HEK293 (cell line): ENCODE measurements at regions not wholly inside any gene's neighbourhood (a gene's known extent, or its start where the extent isn't known, plus 50 kb on each side); places are given as distances from the start of the nearest gene placed in this dataset.
A peak's percentile ranks its signal among the peaks of the same experiment; 100 is the strongest.

ENCODE experiments used
- GLI2 ChIP-seq: fragments of 450-650 bp; formaldehyde crosslinking; IDR thresholded peaks from 2 replicates; pipeline ENCODE4; 2017; ENCODE audit warnings: missing biosample characterization, missing genetic modification characterization, low read depth, borderline replicate concordance
- KLF1 ChIP-seq: fragments of 450-650 bp; formaldehyde crosslinking; IDR thresholded peaks from 2 replicates; pipeline ENCODE4 v1.5.1; 2016; ENCODE audit warnings: missing biosample characterization, missing genetic modification characterization
- KLF17 ChIP-seq: fragments of 450-650 bp; formaldehyde crosslinking; IDR thresholded peaks from 2 replicates; pipeline ENCODE4 v1.5.1; 2016; ENCODE audit warnings: missing biosample characterization, missing genetic modification characterization
- ZBTB17 ChIP-seq: fragments of 450-650 bp; formaldehyde crosslinking; IDR thresholded peaks from 2 replicates; pipeline ENCODE4 v1.5.1; 2016; ENCODE audit warnings: missing biosample characterization, missing genetic modification characterization
- ZBTB21 ChIP-seq: fragments of 450-650 bp; formaldehyde crosslinking; IDR thresholded peaks from 2 replicates; pipeline ENCODE4 v1.5.1; 2017; ENCODE audit warnings: missing biosample characterization, missing genetic modification characterization
- ZFP69B ChIP-seq: fragments of 450-650 bp; formaldehyde crosslinking; IDR thresholded peaks from 2 replicates; pipeline ENCODE4 v1.5.1; 2016; ENCODE audit warnings: missing biosample characterization, missing genetic modification characterization
- ZNF184 ChIP-seq: fragments of 450-650 bp; IDR thresholded peaks from 2 replicates; pipeline ENCODE4 v1.5.1; 2018; ENCODE audit warnings: missing biosample characterization, mild to moderate bottlenecking, missing genetic modification characterization
- ZNF280C ChIP-seq: fragments of 450-650 bp; formaldehyde crosslinking; IDR thresholded peaks from 2 replicates; pipeline ENCODE4 v1.5.1; 2016; ENCODE audit warnings: missing biosample characterization, missing genetic modification characterization
- ZNF366 ChIP-seq: fragments of 450-650 bp; formaldehyde crosslinking; conservative IDR thresholded peaks from 2 replicates; pipeline ENCODE4 v1.5.1; 2016; ENCODE audit warnings: missing biosample characterization, missing genetic modification characterization
- ZNF394 ChIP-seq: fragments of 450-650 bp; formaldehyde crosslinking; IDR thresholded peaks from 2 replicates; pipeline ENCODE4 v1.5.1; 2016; ENCODE audit warnings: missing biosample characterization, missing genetic modification characterization, mild to moderate bottlenecking, moderate library complexity, borderline replicate concordance
- ZNF561 ChIP-seq: fragments of 450-650 bp; IDR thresholded peaks from 2 replicates; pipeline ENCODE4 v1.5.1; 2018; ENCODE audit warnings: missing biosample characterization, missing genetic modification characterization, borderline replicate concordance
- ZNF639 ChIP-seq: fragments of 450-650 bp; formaldehyde crosslinking; IDR thresholded peaks from 2 replicates; pipeline ENCODE4 v1.5.1; 2016; ENCODE audit warnings: missing biosample characterization, missing genetic modification characterization
- ZNF664 ChIP-seq: fragments of 450-650 bp; formaldehyde crosslinking; IDR thresholded peaks from 2 replicates; pipeline ENCODE4 v1.5.1; 2016; ENCODE audit warnings: missing biosample characterization, missing genetic modification characterization
- ZSCAN30 ChIP-seq: fragments of 450-650 bp; IDR thresholded peaks from 2 replicates; pipeline ENCODE4 v1.5.1; 2018; ENCODE audit warnings: missing biosample characterization, mild to moderate bottlenecking, missing genetic modification characterization, moderate library complexity
- TF ChIP-seq, protein P1 (sequence below): fragments of 450-650 bp; IDR thresholded peaks from 2 replicates; pipeline ENCODE4 v1.5.1; 2018; ENCODE audit warnings: missing biosample characterization, mild to moderate bottlenecking, missing genetic modification characterization
- TF ChIP-seq, protein P2 (sequence below): fragments of 450-650 bp; formaldehyde crosslinking; IDR thresholded peaks from 2 replicates; pipeline ENCODE4 v1.5.1; 2016; ENCODE audit warnings: missing biosample characterization, missing genetic modification characterization
- TF ChIP-seq, protein P3 (sequence below): fragments of 450-650 bp; formaldehyde crosslinking; IDR thresholded peaks from 2 replicates; pipeline ENCODE4 v1.5.1; 2017; ENCODE audit warnings: missing biosample characterization, missing genetic modification characterization
- TF ChIP-seq, protein P4 (sequence below): fragments of 450-650 bp; formaldehyde crosslinking; IDR thresholded peaks from 2 replicates; pipeline ENCODE4 v1.5.1; 2016; ENCODE audit warnings: missing biosample characterization, missing genetic modification characterization
- TF ChIP-seq, protein P5 (sequence below): fragments of 450-650 bp; formaldehyde crosslinking; IDR thresholded peaks from 2 replicates; pipeline ENCODE4 v1.5.1; 2016; ENCODE audit warnings: missing biosample characterization, missing genetic modification characterization

DNA sequence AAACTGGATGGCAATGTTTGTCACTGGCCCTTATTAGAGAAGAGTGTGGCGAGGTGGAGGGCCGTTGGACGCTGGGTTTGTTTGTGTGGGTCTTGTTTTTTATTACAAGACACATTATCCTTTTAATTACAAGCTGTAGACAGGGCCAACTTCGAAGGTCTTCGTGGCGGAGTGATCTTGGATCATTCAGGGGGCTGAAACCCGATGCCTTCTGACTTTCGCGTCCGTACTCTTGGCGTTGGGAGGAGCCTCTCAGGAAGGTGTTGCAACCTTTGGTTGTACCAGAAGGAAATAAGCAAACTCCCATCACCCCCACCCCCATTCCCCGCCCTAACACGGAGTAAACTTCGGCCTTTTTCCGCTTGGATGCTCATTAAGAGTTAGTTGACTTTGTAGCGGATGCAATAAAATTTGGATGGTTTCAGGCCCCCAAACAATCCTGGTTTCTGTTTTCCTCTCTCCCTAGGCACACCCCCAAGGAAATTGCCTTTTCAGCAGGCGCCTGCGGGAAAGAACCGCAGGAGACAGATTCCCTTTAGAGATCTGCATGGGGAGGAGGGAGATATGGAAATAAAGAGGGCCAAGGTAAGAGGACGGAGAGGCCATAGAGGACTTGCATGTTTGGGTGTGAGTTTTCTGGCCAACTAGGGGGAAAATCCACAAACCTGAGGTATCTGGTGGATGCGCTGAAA is 294.5 kb upstream of the NFE2L3 start (continued):
- TF ChIP-seq ZBTB21 (tag by site-specific recombination) (peak; percentile 58), KLF1 (peak; percentile 76), ZNF366 (peak; percentile 58), ZNF561 (tag by site-specific recombination) (peak; percentile 99), GLI2 (tag by site-specific recombination) (peak; percentile 52; the same call in 1 of the 2 replicates), ZNF280C (no peak), ZBTB17 (tag by site-specific recombination) (peak; percentile 91), ZSCAN30 (tag by site-specific recombination) (peak; percentile 60), KLF17 (tag by site-specific recombination) (peak; percentile 38), ZNF639 (tag by site-specific recombination) (peak; percentile 16), ZNF664 (tag by site-specific recombination) (peak; percentile 77), ZFP69B (peak; percentile 35; the same call in 1 of the 2 replicates), ZNF394 (tag by site-specific recombination) (no peak; the same call in 1 of the 2 replicates), ZNF184 (tag by site-specific recombination) (no peak)
- TF ChIP-seq, protein P1, sequence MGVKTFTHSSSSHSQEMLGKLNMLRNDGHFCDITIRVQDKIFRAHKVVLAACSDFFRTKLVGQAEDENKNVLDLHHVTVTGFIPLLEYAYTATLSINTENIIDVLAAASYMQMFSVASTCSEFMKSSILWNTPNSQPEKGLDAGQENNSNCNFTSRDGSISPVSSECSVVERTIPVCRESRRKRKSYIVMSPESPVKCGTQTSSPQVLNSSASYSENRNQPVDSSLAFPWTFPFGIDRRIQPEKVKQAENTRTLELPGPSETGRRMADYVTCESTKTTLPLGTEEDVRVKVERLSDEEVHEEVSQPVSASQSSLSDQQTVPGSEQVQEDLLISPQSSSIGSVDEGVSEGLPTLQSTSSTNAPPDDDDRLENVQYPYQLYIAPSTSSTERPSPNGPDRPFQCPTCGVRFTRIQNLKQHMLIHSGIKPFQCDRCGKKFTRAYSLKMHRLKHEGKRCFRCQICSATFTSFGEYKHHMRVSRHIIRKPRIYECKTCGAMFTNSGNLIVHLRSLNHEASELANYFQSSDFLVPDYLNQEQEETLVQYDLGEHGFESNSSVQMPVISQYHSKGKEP (tag by site-specific recombination): peak; percentile 71
- TF ChIP-seq, protein P2, sequence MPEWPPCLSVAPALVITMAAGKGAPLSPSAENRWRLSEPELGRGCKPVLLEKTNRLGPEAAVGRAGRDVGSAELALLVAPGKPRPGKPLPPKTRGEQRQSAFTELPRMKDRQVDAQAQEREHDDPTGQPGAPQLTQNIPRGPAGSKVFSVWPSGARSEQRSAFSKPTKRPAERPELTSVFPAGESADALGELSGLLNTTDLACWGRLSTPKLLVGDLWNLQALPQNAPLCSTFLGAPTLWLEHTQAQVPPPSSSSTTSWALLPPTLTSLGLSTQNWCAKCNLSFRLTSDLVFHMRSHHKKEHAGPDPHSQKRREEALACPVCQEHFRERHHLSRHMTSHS (tag by site-specific recombination): peak; percentile 82; the same call in 1 of the 2 replicates
- TF ChIP-seq, protein P3, sequence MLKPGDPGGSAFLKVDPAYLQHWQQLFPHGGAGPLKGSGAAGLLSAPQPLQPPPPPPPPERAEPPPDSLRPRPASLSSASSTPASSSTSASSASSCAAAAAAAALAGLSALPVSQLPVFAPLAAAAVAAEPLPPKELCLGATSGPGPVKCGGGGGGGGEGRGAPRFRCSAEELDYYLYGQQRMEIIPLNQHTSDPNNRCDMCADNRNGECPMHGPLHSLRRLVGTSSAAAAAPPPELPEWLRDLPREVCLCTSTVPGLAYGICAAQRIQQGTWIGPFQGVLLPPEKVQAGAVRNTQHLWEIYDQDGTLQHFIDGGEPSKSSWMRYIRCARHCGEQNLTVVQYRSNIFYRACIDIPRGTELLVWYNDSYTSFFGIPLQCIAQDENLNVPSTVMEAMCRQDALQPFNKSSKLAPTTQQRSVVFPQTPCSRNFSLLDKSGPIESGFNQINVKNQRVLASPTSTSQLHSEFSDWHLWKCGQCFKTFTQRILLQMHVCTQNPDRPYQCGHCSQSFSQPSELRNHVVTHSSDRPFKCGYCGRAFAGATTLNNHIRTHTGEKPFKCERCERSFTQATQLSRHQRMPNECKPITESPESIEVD: peak; percentile 97
- TF ChIP-seq, protein P4, sequence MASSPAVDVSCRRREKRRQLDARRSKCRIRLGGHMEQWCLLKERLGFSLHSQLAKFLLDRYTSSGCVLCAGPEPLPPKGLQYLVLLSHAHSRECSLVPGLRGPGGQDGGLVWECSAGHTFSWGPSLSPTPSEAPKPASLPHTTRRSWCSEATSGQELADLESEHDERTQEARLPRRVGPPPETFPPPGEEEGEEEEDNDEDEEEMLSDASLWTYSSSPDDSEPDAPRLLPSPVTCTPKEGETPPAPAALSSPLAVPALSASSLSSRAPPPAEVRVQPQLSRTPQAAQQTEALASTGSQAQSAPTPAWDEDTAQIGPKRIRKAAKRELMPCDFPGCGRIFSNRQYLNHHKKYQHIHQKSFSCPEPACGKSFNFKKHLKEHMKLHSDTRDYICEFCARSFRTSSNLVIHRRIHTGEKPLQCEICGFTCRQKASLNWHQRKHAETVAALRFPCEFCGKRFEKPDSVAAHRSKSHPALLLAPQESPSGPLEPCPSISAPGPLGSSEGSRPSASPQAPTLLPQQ (tag by site-specific recombination): peak; percentile 50
- TF ChIP-seq, protein P5, sequence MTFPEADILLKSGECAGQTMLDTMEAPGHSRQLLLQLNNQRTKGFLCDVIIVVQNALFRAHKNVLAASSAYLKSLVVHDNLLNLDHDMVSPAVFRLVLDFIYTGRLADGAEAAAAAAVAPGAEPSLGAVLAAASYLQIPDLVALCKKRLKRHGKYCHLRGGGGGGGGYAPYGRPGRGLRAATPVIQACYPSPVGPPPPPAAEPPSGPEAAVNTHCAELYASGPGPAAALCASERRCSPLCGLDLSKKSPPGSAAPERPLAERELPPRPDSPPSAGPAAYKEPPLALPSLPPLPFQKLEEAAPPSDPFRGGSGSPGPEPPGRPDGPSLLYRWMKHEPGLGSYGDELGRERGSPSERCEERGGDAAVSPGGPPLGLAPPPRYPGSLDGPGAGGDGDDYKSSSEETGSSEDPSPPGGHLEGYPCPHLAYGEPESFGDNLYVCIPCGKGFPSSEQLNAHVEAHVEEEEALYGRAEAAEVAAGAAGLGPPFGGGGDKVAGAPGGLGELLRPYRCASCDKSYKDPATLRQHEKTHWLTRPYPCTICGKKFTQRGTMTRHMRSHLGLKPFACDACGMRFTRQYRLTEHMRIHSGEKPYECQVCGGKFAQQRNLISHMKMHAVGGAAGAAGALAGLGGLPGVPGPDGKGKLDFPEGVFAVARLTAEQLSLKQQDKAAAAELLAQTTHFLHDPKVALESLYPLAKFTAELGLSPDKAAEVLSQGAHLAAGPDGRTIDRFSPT (tag by site-specific recombination): peak; percentile 81
